ENCODE measurements at regions not wholly inside any gene's neighbourhood (a gene's known extent, or its start where the extent isn't known, plus 50 kb on each side); places are given as distances from the start of the nearest gene placed in this dataset.

GRCh38 chr4:138889216-138889615, 126.4 kb upstream of the NOCT start:
- DNase-seq (ENCODE audit: low spot score in 2 of 2), result no peak
- Histone ChIP-seq H3K4me3 (no peak overlapping the region), H3K36me3 (no peaks in the 10 kb centered on the region), H3K4me1 (peaks cover 4% of the 10 kb centered on the region), H3K27ac (no peak overlapping the region), H3K9me3 (no peaks in the 10 kb centered on the region), H3K27me3 (no peaks in the 10 kb centered on the region)
- TF ChIP-seq POLR2AphosphoS5 (IDR thresholded peaks at IDR 0.05) (no peak), CTCF (IDR thresholded peaks at IDR 0.05) (no peak), POLR2A (IDR thresholded peaks at IDR 0.05) (no peak), EP300 (IDR thresholded peaks at IDR 0.05) (no peak)
- WGBS, result 62% methylated on average over 3 of the region's 3 CpGs

GRCh38 chr4:138887741-138888140, 127.8 kb upstream of the NOCT start:
- TF ChIP-seq CTCF (IDR thresholded peaks at IDR 0.05) (no peak), POLR2A (IDR thresholded peaks at IDR 0.05) (no peak), EP300 (IDR thresholded peaks at IDR 0.05) (no peak), POLR2AphosphoS5 (IDR thresholded peaks at IDR 0.05) (no peak)
- 99% methylated on average over 6 of the region's 6 CpGs for WGBS

GRCh38 chr4:138887341-138887740, 128.2 kb upstream of the NOCT start:
- no peaks in the 10 kb centered on the region for H3K9me3 ChIP-seq
- no peak overlapping the region for H3K27ac ChIP-seq
- peaks cover 4% of the 10 kb centered on the region for H3K4me1 ChIP-seq
- H3K36me3 ChIP-seq, result no peaks in the 10 kb centered on the region
- no peak for DNase-seq (ENCODE audit: low spot score in 2 of 2)
- no peaks in the 10 kb centered on the region for H3K27me3 ChIP-seq
- TF ChIP-seq POLR2AphosphoS5 (IDR thresholded peaks at IDR 0.05) (no peak), POLR2A (IDR thresholded peaks at IDR 0.05) (no peak)
- WGBS, result 98% methylated on average over 4 of the region's 4 CpGs
- no peak overlapping the region for H3K4me3 ChIP-seq

More at GRCh38 chr4:138887741-138888140, 127.8 kb upstream of the NOCT start:
- H3K27ac ChIP-seq, result no peak overlapping the region
- no peak for DNase-seq (ENCODE audit: low spot score in 2 of 2)
- H3K4me1 ChIP-seq, result peaks cover 4% of the 10 kb centered on the region
- H3K9me3 ChIP-seq, result no peaks in the 10 kb centered on the region
- no peaks in the 10 kb centered on the region for H3K36me3 ChIP-seq
- no peaks in the 10 kb centered on the region for H3K27me3 ChIP-seq
- H3K4me3 ChIP-seq, result no peak overlapping the region

GRCh38 chr4:138879757-138880156, 135.8 kb upstream of the NOCT start:
- no peaks in the 10 kb centered on the region for H3K36me3 ChIP-seq
- WGBS, result 86% methylated on average over 3 of the region's 3 CpGs

GRCh38 chr4:138875891-138876608, 139.5 kb upstream of the NOCT start:
- H3K36me3 ChIP-seq, result no peaks in the 10 kb centered on the region
- H3K4me1 ChIP-seq, result peaks cover 3% of the 10 kb centered on the region
- 61% methylated on average over 10 of the region's 10 CpGs for WGBS
- H3K27ac ChIP-seq, result no peak overlapping the region
- DNase-seq (ENCODE audit: low spot score in 2 of 2), result no peak
- no peak for TF ChIP-seq EP300 (IDR thresholded peaks at IDR 0.05)
- no peak for TF ChIP-seq CTCF (IDR thresholded peaks at IDR 0.05)
- TF ChIP-seq POLR2AphosphoS5 (IDR thresholded peaks at IDR 0.05), result no peak
- no peak for TF ChIP-seq POLR2A (IDR thresholded peaks at IDR 0.05)
- H3K9me3 ChIP-seq, result no peaks in the 10 kb centered on the region
- no peaks in the 10 kb centered on the region for H3K27me3 ChIP-seq
- H3K4me3 ChIP-seq, result no peak overlapping the region

More at GRCh38 chr4:138879757-138880156, 135.8 kb upstream of the NOCT start:
- H3K9me3 ChIP-seq, result no peaks in the 10 kb centered on the region
- TF ChIP-seq EP300 (IDR thresholded peaks at IDR 0.05), result no peak
- no peak for TF ChIP-seq POLR2A (IDR thresholded peaks at IDR 0.05)
- no peak for TF ChIP-seq POLR2AphosphoS5 (IDR thresholded peaks at IDR 0.05)
- TF ChIP-seq CTCF (IDR thresholded peaks at IDR 0.05), result no peak
- no peaks in the 10 kb centered on the region for H3K27me3 ChIP-seq
- H3K4me3 ChIP-seq, result no peak overlapping the region
- H3K27ac ChIP-seq, result no peak overlapping the region
- no peak for DNase-seq (ENCODE audit: low spot score in 2 of 2)
- H3K4me1 ChIP-seq, result no peaks in the 10 kb centered on the region

GRCh38 chr4:138871555-138871875, 144.1 kb upstream of the NOCT start:
- no peak overlapping the region for H3K27ac ChIP-seq
- no peaks in the 10 kb centered on the region for H3K27me3 ChIP-seq
- no peaks in the 10 kb centered on the region for H3K9me3 ChIP-seq
- no peak overlapping the region for H3K4me3 ChIP-seq
- no peak for TF ChIP-seq CTCF (IDR thresholded peaks at IDR 0.05)
- TF ChIP-seq POLR2A (IDR thresholded peaks at IDR 0.05), result no peak
- no peak for DNase-seq (ENCODE audit: low spot score in 2 of 2)
- H3K4me1 ChIP-seq, result peaks cover 7% of the 10 kb centered on the region
- H3K36me3 ChIP-seq, result no peaks in the 10 kb centered on the region
- WGBS, result 67% methylated on average over 11 of the region's 11 CpGs
